Bronchial epithelial cell (primary cell): ENCODE measurements at regions not wholly inside any gene's neighbourhood (a gene's known extent, or its start where the extent isn't known, plus 50 kb on each side); places are given as distances from the start of the nearest gene placed in this dataset.

ENCODE experiments used
- DNase-seq: peaks from one replicate; pipeline ENCODE4 v3.0.0-alpha.2; 2010; ENCODE audit warnings: low read depth
- FAIRE-seq: peaks from 2 replicates; lab custom pipeline; 2011; peaks lifted over from hg19 to GRCh38; lab: Jason Lieb, UNC
- H3K27me3 ChIP-seq: 2 replicates; pipeline ENCODE4 v1.5.1; 2011; ENCODE audit warnings: low read length; ENCODE audit not compliant: control insufficient read depth, insufficient read depth
- H3K36me3 ChIP-seq: 2 replicates; pipeline ENCODE4 v1.5.1; 2011; ENCODE audit warnings: low read length; ENCODE audit not compliant: control insufficient read depth, insufficient read depth
- H3K4me3 ChIP-seq: 2 replicates; pipeline ENCODE4 v1.5.1; 2011; ENCODE audit warnings: mild to moderate bottlenecking, low read depth, low read length, control low read depth
- CTCF ChIP-seq: IDR thresholded peaks from 2 replicates; pipeline ENCODE4 v1.5.1; 2011; ENCODE audit warnings: mild to moderate bottlenecking, moderate library complexity, low read length, control low read depth, inconsistent platforms; ENCODE audit not compliant: insufficient read depth, severe bottlenecking

GRCh38 chr3:194988495-194989165, 282.3 kb downstream of the XXYLT1 start:
- FAIRE-seq: no peak

GRCh38 chr3:194989241-194989640, 281.7 kb downstream of the XXYLT1 start:
- DNase-seq (no peak), FAIRE-seq (no peak)
- H3K36me3 ChIP-seq: no peaks in the 10 kb centered on the region
- no peak for TF ChIP-seq CTCF
- H3K27me3 ChIP-seq: no peaks in the 10 kb centered on the region
- no peak overlapping the region for H3K4me3 ChIP-seq

More at GRCh38 chr3:194988495-194989165, 282.3 kb downstream of the XXYLT1 start:
- H3K27me3 ChIP-seq: no peaks in the 10 kb centered on the region
- no peak for TF ChIP-seq CTCF
- H3K36me3 ChIP-seq: no peaks in the 10 kb centered on the region
- H3K4me3 ChIP-seq: no peak overlapping the region
- DNase-seq: peak; percentile 33

- DNase-seq (no peak), FAIRE-seq (peak; percentile 40)
- no peak for TF ChIP-seq CTCF
- no peaks in the 10 kb centered on the region for H3K36me3 ChIP-seq
- no peak overlapping the region for H3K4me3 ChIP-seq
- H3K27me3 ChIP-seq: no peaks in the 10 kb centered on the region
Measured at GRCh38 chr3:194990454-194991337, 280.3 kb downstream of the XXYLT1 start.

- H3K4me3 ChIP-seq: no peak overlapping the region
- H3K27me3 ChIP-seq: no peaks in the 10 kb centered on the region
- no peak for DNase-seq
- H3K36me3 ChIP-seq: no peaks in the 10 kb centered on the region
- no peak for TF ChIP-seq CTCF
- no peak for FAIRE-seq
Measured at GRCh38 chr3:194991338-194991654, 279.7 kb downstream of the XXYLT1 start.

- TF ChIP-seq CTCF: no peak
- no peak for DNase-seq
- Histone ChIP-seq H3K4me3 (no peak overlapping the region), H3K27me3 (no peaks in the 10 kb centered on the region), H3K36me3 (no peaks in the 10 kb centered on the region)
- FAIRE-seq: no peak
Measured at GRCh38 chr3:194993896-194994295, 277.1 kb downstream of the XXYLT1 start.
